GM12874 (cell line): ENCODE measurements at regions not wholly inside any gene's neighbourhood (a gene's known extent, or its start where the extent isn't known, plus 50 kb on each side); places are given as distances from the start of the nearest gene placed in this dataset.

Source experiments
- CTCF ChIP-seq: IDR thresholded peaks from 2 replicates; pipeline ENCODE4 v1.5.1; 2011; ENCODE audit warnings: low read depth, mild to moderate bottlenecking, control low read depth, low read length, moderate library complexity; ENCODE audit not compliant: insufficient read depth

- no peak for TF ChIP-seq CTCF
These were observed 286.4 kb downstream of the NXPE2 start for GRCh38 chr11:114964676-114965214.

- no peak for TF ChIP-seq CTCF
These were observed 292.8 kb downstream of the NXPE2 start for GRCh38 chr11:114970927-114971645.

GRCh38 chr11:114972105-114972504, 293.8 kb downstream of the NXPE2 start:
- no peak for TF ChIP-seq CTCF

- TF ChIP-seq CTCF = no peak
These were observed 299.3 kb downstream of the NXPE2 start for GRCh38 chr11:114977651-114978050.

- TF ChIP-seq CTCF = no peak
These were observed 303.8 kb downstream of the NXPE2 start for GRCh38 chr11:114982141-114982540.

GRCh38 chr11:114984611-114985163, 306.4 kb downstream of the NXPE2 start:
- TF ChIP-seq CTCF = no peak

GRCh38 chr11:114986365-114986764, 308.0 kb downstream of the NXPE2 start:
- no peak for TF ChIP-seq CTCF
